Uterus (tissue), 2 donors: ENCODE measurements at regions not wholly inside any gene's neighbourhood (a gene's known extent, or its start where the extent isn't known, plus 50 kb on each side); places are given as distances from the start of the nearest gene placed in this dataset.

Source experiments
- CTCF ChIP-seq, 4 experiments: fragments of 200-600 bp in 2 of 4; fragments of 450-650 bp in 2 of 4; sonication (generic) in 2 of 4; IDR thresholded peaks; one replicate each; pipeline ENCODE4 v1.5.1; 2016 to 2019; ENCODE audit warnings: antibody characterized with exemption in 4 of 4, mild to moderate bottlenecking in 2 of 4, moderate library complexity in 1 of 4
- POLR2A ChIP-seq, 2 donors: fragments of 450-650 bp; IDR thresholded peaks; one replicate each; pipeline ENCODE4 v1.6.1; 2016; ENCODE audit warnings: antibody characterized with exemption in 2 of 2, mild to moderate bottlenecking in 1 of 2, moderate library complexity in 1 of 2

- TF ChIP-seq POLR2A (IDR thresholded peaks at IDR 0.05), result no peak
- TF ChIP-seq CTCF (IDR thresholded peaks at IDR 0.05), result no peak
Measured at GRCh38 chr9:14379280-14379679, 65.3 kb upstream of the NFIB start.
